Heart left ventricle (tissue), 13 donors: ENCODE measurements at regions not wholly inside any gene's neighbourhood (a gene's known extent, or its start where the extent isn't known, plus 50 kb on each side); places are given as distances from the start of the nearest gene placed in this dataset.
"Not testable (repeated sequence)": the region's sequence is repeated elsewhere in the genome, so short reads cannot be mapped to it uniquely, and the experiment has no call there.

Experiments
- POLR2A ChIP-seq, 2 donors: fragments of 450-650 bp; IDR thresholded peaks; one replicate each; pipeline ENCODE4 v1.6.1; 2017; ENCODE audit warnings: antibody characterized with exemption in 2 of 2, mild to moderate bottlenecking in 2 of 2, moderate library complexity in 2 of 2
- TF ChIP-seq, protein P1 (sequence below), 12 donors: fragments of 200-600 bp; sonication (generic) in 4 of 12; IDR thresholded peaks; one replicate each; pipeline versions ENCODE4 v1.5.0 to v1.8.0; 2018 to 2022; ENCODE audit warnings: antibody characterized with exemption in 12 of 12, mild to moderate bottlenecking in 5 of 12
- donor health status: ischemic (EF 13 %, LVEDD 7.1; RV severe dilation, severe dysfunction).
- donor health status: DM: no; HTN: yes; CAD: no.
- donor health status: DM: no; HTN: no; CAD: no.
- donor health status: ischemic (EF 25% LVEDD 6.9; RV normal size, moderate dysfunction).
- donor health status: ischemic (EF 25% LVEDD 5.7; RV mildly dilated, moderate dysfunction).
- donor health status: ischemic (EF 35%, LVEDD 5.7; RV mildly dilated, moderate dysfunction).
- donor health status: nonischemic (EF 11% LVEDD 7.7; RV severe dilation, severe dysfunction).
- donor health status: DM: yes; HTN: yes; CAD: no.
- donor health status: PGD.
- donor health status: ischemic (EF 29% LVEDD 5.4; RV normal size, mild dysfunction).
- donor health status: nonischemic (EF 23%, LVEDD 6.1; RV moderate dilation, normal function).

DNA sequence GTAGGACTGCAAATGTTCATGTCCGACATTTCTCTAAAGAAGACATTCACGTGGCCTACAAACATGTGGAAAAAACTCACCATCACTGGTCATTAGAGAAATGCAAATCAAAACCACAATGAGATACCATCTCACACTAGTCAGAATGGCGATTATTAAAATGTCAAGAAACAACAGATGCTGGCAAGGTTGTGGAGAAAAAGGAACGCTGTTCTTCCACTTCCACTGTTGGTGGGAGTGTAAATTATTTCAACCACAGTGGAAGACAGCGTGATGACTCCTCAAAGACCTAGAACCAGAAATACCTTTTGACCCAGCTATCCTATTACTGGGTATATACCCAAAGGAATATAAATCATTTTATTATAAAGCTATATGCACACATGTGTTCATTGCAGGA is 253.9 kb upstream of the UBASH3B start:
- TF ChIP-seq, protein P1, sequence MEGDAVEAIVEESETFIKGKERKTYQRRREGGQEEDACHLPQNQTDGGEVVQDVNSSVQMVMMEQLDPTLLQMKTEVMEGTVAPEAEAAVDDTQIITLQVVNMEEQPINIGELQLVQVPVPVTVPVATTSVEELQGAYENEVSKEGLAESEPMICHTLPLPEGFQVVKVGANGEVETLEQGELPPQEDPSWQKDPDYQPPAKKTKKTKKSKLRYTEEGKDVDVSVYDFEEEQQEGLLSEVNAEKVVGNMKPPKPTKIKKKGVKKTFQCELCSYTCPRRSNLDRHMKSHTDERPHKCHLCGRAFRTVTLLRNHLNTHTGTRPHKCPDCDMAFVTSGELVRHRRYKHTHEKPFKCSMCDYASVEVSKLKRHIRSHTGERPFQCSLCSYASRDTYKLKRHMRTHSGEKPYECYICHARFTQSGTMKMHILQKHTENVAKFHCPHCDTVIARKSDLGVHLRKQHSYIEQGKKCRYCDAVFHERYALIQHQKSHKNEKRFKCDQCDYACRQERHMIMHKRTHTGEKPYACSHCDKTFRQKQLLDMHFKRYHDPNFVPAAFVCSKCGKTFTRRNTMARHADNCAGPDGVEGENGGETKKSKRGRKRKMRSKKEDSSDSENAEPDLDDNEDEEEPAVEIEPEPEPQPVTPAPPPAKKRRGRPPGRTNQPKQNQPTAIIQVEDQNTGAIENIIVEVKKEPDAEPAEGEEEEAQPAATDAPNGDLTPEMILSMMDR (IDR thresholded peaks at IDR 0.05): not testable (repeated sequence)
- TF ChIP-seq POLR2A (IDR thresholded peaks at IDR 0.05): not testable (repeated sequence)
